ENCODE measurements at regions not wholly inside any gene's neighbourhood (a gene's known extent, or its start where the extent isn't known, plus 50 kb on each side); places are given as distances from the start of the nearest gene placed in this dataset.

- Histone ChIP-seq H3K9me3 (no peaks in the 10 kb centered on the region), H3K4me1 (no peaks in the 10 kb centered on the region), H3K4me3 (no peak overlapping the region), H3K27me3 (no peaks in the 10 kb centered on the region), H3K36me3 (no peaks in the 10 kb centered on the region), H3K27ac (no peak overlapping the region)
- DNase-seq (ENCODE audit: extremely low spot score in 2 of 2) = no peak
- TF ChIP-seq CTCF (IDR thresholded peaks at IDR 0.05) (no peak), POLR2A (IDR thresholded peaks at IDR 0.05) (no peak), POLR2AphosphoS5 (IDR thresholded peaks at IDR 0.05; ENCODE audit: insufficient read depth in 1 of 2, low read depth in 1 of 2) (no peak)
- intact Hi-C loops (cut with DNase I) = no loop called here
Observed at GRCh38 chr11:23569134-23569533, 708.9 kb upstream of the CCDC179 start.

- Histone ChIP-seq H3K27me3 (no peaks in the 10 kb centered on the region), H3K27ac (no peak overlapping the region), H3K4me3 (no peak overlapping the region), H3K36me3 (no peaks in the 10 kb centered on the region), H3K4me1 (no peaks in the 10 kb centered on the region), H3K9me3 (no peaks in the 10 kb centered on the region)
- TF ChIP-seq POLR2AphosphoS5 (IDR thresholded peaks at IDR 0.05; ENCODE audit: insufficient read depth in 1 of 2, low read depth in 1 of 2) (no peak), POLR2A (IDR thresholded peaks at IDR 0.05) (no peak), CTCF (IDR thresholded peaks at IDR 0.05) (no peak)
- no peak for DNase-seq (ENCODE audit: extremely low spot score in 2 of 2)
- intact Hi-C loops (cut with DNase I) = no loop called here
Observed at GRCh38 chr11:23569547-23569946, 709.3 kb upstream of the CCDC179 start.

- TF ChIP-seq POLR2A (IDR thresholded peaks at IDR 0.05) (no peak), CTCF (IDR thresholded peaks at IDR 0.05) (no peak), POLR2AphosphoS5 (IDR thresholded peaks at IDR 0.05; ENCODE audit: insufficient read depth in 1 of 2, low read depth in 1 of 2) (no peak)
- Histone ChIP-seq H3K27me3 (no peaks in the 10 kb centered on the region), H3K36me3 (no peaks in the 10 kb centered on the region), H3K4me1 (no peaks in the 10 kb centered on the region), H3K9me3 (no peaks in the 10 kb centered on the region), H3K4me3 (no peak overlapping the region), H3K27ac (no peak overlapping the region)
- intact Hi-C loops (cut with DNase I) = no loop called here
- DNase-seq (ENCODE audit: extremely low spot score in 2 of 2) = no peak
Observed at GRCh38 chr11:23570828-23571227, 710.6 kb upstream of the CCDC179 start.

- no peaks in the 10 kb centered on the region for H3K27me3 ChIP-seq
- intact Hi-C loops (cut with DNase I) = no loop called here
Observed at GRCh38 chr11:23573429-23573828, 713.2 kb upstream of the CCDC179 start.

GRCh38 chr11:23574149-23574548 lies 713.9 kb upstream of the CCDC179 start:
- TF ChIP-seq POLR2A (IDR thresholded peaks at IDR 0.05) (no peak), CTCF (IDR thresholded peaks at IDR 0.05) (no peak), POLR2AphosphoS5 (IDR thresholded peaks at IDR 0.05; ENCODE audit: insufficient read depth in 1 of 2, low read depth in 1 of 2) (no peak)
- H3K4me3 ChIP-seq = no peak overlapping the region
- DNase-seq (ENCODE audit: extremely low spot score in 2 of 2) = no peak
- no peaks in the 10 kb centered on the region for H3K9me3 ChIP-seq
- no peaks in the 10 kb centered on the region for H3K36me3 ChIP-seq
- H3K27me3 ChIP-seq = no peaks in the 10 kb centered on the region
- intact Hi-C loops (cut with DNase I) = no loop called here
- H3K27ac ChIP-seq = no peak overlapping the region
- H3K4me1 ChIP-seq = no peaks in the 10 kb centered on the region

More at GRCh38 chr11:23573429-23573828, 713.2 kb upstream of the CCDC179 start:
- Histone ChIP-seq H3K36me3 (no peaks in the 10 kb centered on the region), H3K4me3 (no peak overlapping the region), H3K9me3 (no peaks in the 10 kb centered on the region), H3K27ac (no peak overlapping the region), H3K4me1 (no peaks in the 10 kb centered on the region)
- DNase-seq (ENCODE audit: extremely low spot score in 2 of 2) = no peak
- no peak for TF ChIP-seq CTCF (IDR thresholded peaks at IDR 0.05)
